C4-2B (cell line): ENCODE measurements at regions not wholly inside any gene's neighbourhood (a gene's known extent, or its start where the extent isn't known, plus 50 kb on each side); places are given as distances from the start of the nearest gene placed in this dataset.

Experiments used
- CTCF ChIP-seq: fragments of 450-650 bp; conservative IDR thresholded peaks from 2 replicates; pipeline ENCODE4 v1.5.1; 2017; ENCODE audit warnings: mild to moderate bottlenecking
- ZFX ChIP-seq: fragments of 450-650 bp; IDR thresholded peaks from 2 replicates; pipeline ENCODE4 v1.6.1; 2017

GRCh38 chr2:122703676-122704075 is 948.2 kb downstream of the TSN start:
- TF ChIP-seq CTCF = no peak
- TF ChIP-seq ZFX = no peak
